RWPE1 (cell line): ENCODE measurements at regions not wholly inside any gene's neighbourhood (a gene's known extent, or its start where the extent isn't known, plus 50 kb on each side); places are given as distances from the start of the nearest gene placed in this dataset.

Experiments used
- CTCF ChIA-PET: fragments of 350-600 bp; sonication (Branson Sonifier 250); formaldehyde crosslinking; extraction: SDS; loops from one replicate; lab custom pipeline; 2021; lab: Yijun Ruan, JAX
- POLR2A ChIA-PET: fragments of 400-600 bp; formaldehyde crosslinking; extraction: SDS; loops from one replicate; lab custom pipeline; 2020; ENCODE audit warnings: antibody characterized with exemption; ENCODE audit not compliant: low non-redundant PET; lab: Yijun Ruan, JAX
- DNase-seq: peaks from one replicate; pipeline ENCODE4 v3.0.0; 2012; ENCODE audit warnings: low spot score
- H3K27ac ChIP-seq: fragments of 450-650 bp; 2 replicates; pipeline ENCODE4 v1.5.1; 2017
- CTCF ChIP-seq: fragments of 450-650 bp; conservative IDR thresholded peaks from 2 replicates; pipeline ENCODE4 v1.5.1; 2017; ENCODE audit warnings: low read depth, mild to moderate bottlenecking

- no peak for TF ChIP-seq CTCF
- ChIA-PET POLR2A (no interaction called here), CTCF (interaction anchor here (0.6 to 0.7 kb wide), 2 partner anchors 101 to 360 kb away, joined by 3 read pairs; no protein-coding TSS in a partner anchor)
- no peak for DNase-seq
- H3K27ac ChIP-seq = no peak overlapping the region
Observed at GRCh38 chr4:156673483-156673882, 298.1 kb downstream of the PDGFC start.

- POLR2A ChIA-PET = no interaction called here
- no peak for TF ChIP-seq CTCF
- DNase-seq = no peak
- CTCF ChIA-PET = interaction anchor here (0.6 kb wide), 1 partner anchor 361 kb away, joined by 3 read pairs; no protein-coding TSS in a partner anchor
- no peak overlapping the region for H3K27ac ChIP-seq
Observed at GRCh38 chr4:156672492-156673305, 298.9 kb downstream of the PDGFC start.

- DNase-seq = no peak
- ChIA-PET POLR2A (interaction anchor here (0.6 kb wide), 1 partner anchor 16 kb away, joined by 4 read pairs; no protein-coding TSS in a partner anchor), CTCF (no interaction called here)
- no peak overlapping the region for H3K27ac ChIP-seq
- no peak for TF ChIP-seq CTCF
Observed at GRCh38 chr4:156665780-156666366, 305.7 kb downstream of the PDGFC start.

- ChIA-PET POLR2A (no interaction called here), CTCF (no interaction called here)
- no peak for DNase-seq
- no peak for TF ChIP-seq CTCF
- no peak overlapping the region for H3K27ac ChIP-seq
Observed at GRCh38 chr4:156663663-156664062, 307.9 kb downstream of the PDGFC start.

- no peak for TF ChIP-seq CTCF
- H3K27ac ChIP-seq = no peak overlapping the region
- ChIA-PET CTCF (no interaction called here), POLR2A (no interaction called here)
- no peak for DNase-seq
Observed at GRCh38 chr4:156662921-156663320, 308.7 kb downstream of the PDGFC start.

- TF ChIP-seq CTCF = no peak
- ChIA-PET CTCF (interaction anchor here (0.5 to 0.6 kb wide), 2 partner anchors 384 to 551 kb away, joined by 4 read pairs; no protein-coding TSS in a partner anchor), POLR2A (no interaction called here)
- no peak overlapping the region for H3K27ac ChIP-seq
- DNase-seq = no peak
Observed at GRCh38 chr4:156661555-156661954, 310.0 kb downstream of the PDGFC start.
